ENCODE measurements at regions not wholly inside any gene's neighbourhood (a gene's known extent, or its start where the extent isn't known, plus 50 kb on each side); places are given as distances from the start of the nearest gene placed in this dataset.

GRCh38 chr1:14309984-14310383, 288.5 kb upstream of the KAZN start:
- TF ChIP-seq EZH2 (IDR thresholded peaks at IDR 0.05; ENCODE audit: low read depth) (no peak), CTCF (conservative IDR thresholded peaks at IDR 0.05) (no peak)
- Histone ChIP-seq H3K36me3 (ENCODE audit: low read depth) (no peaks in the 10 kb centered on the region), H4K20me1 (ENCODE audit: insufficient read depth) (no peaks in the 10 kb centered on the region), H3F3A (ENCODE audit: insufficient read depth, low read depth) (no peaks in the 10 kb centered on the region), H3K27ac (no peak overlapping the region), H2AFZ (no peak overlapping the region), H3K27me3 (ENCODE audit: insufficient read depth, low read depth) (no peaks in the 10 kb centered on the region), H3K4me1 (replicated peaks; ENCODE audit: insufficient read depth) (no peaks in the 10 kb centered on the region), H3K9me3 (ENCODE audit: insufficient read depth, low read depth) (no peaks in the 10 kb centered on the region), H3K9me2 (ENCODE audit: insufficient read depth) (no peaks in the 10 kb centered on the region), H3K79me2 (ENCODE audit: low read depth) (no peaks in the 10 kb centered on the region), H3K4me2 (no peak overlapping the region), H3K4me3 (no peak overlapping the region)
- intact Hi-C loops (cut with micrococcal nuclease; ENCODE audit: unreplicated experiment): no loop called here
- ChIA-PET CTCF (no interaction called here), POLR2A (ENCODE audit: unreplicated experiment) (no interaction called here)
- BruUV-seq (replicated peaks): no TSS peak
- no peak for DNase-seq

GRCh38 chr1:14310476-14310875, 288.0 kb upstream of the KAZN start:
- ChIA-PET POLR2A (ENCODE audit: unreplicated experiment) (no interaction called here), CTCF (no interaction called here)
- H3K36me3 ChIP-seq (ENCODE audit: low read depth): no peaks in the 10 kb centered on the region
- H3K27ac ChIP-seq: no peak overlapping the region
- H4K20me1 ChIP-seq (ENCODE audit: insufficient read depth): no peaks in the 10 kb centered on the region
- no peak for DNase-seq
- no peaks in the 10 kb centered on the region for H3F3A ChIP-seq (ENCODE audit: insufficient read depth, low read depth)
- TF ChIP-seq CTCF (conservative IDR thresholded peaks at IDR 0.05): no peak
- TF ChIP-seq EZH2 (IDR thresholded peaks at IDR 0.05; ENCODE audit: low read depth): no peak
- no peaks in the 10 kb centered on the region for H3K4me1 ChIP-seq (replicated peaks; ENCODE audit: insufficient read depth)
- no peaks in the 10 kb centered on the region for H3K9me2 ChIP-seq (ENCODE audit: insufficient read depth)
- no peak overlapping the region for H3K4me2 ChIP-seq
- H3K79me2 ChIP-seq (ENCODE audit: low read depth): no peaks in the 10 kb centered on the region
- no peaks in the 10 kb centered on the region for H3K9me3 ChIP-seq (ENCODE audit: insufficient read depth, low read depth)
- H3K4me3 ChIP-seq: no peak overlapping the region
- H2AFZ ChIP-seq: no peak overlapping the region
- intact Hi-C loops (cut with micrococcal nuclease; ENCODE audit: unreplicated experiment): no loop called here
- H3K27me3 ChIP-seq (ENCODE audit: insufficient read depth, low read depth): no peaks in the 10 kb centered on the region
- no TSS peak for BruUV-seq (replicated peaks)

- Histone ChIP-seq H4K20me1 (ENCODE audit: insufficient read depth) (no peaks in the 10 kb centered on the region), H3K27me3 (ENCODE audit: insufficient read depth, low read depth) (no peaks in the 10 kb centered on the region), H3K27ac (no peak overlapping the region), H3K4me1 (replicated peaks; ENCODE audit: insufficient read depth) (no peaks in the 10 kb centered on the region), H3F3A (ENCODE audit: insufficient read depth, low read depth) (no peaks in the 10 kb centered on the region), H3K36me3 (ENCODE audit: low read depth) (no peaks in the 10 kb centered on the region), H2AFZ (no peak overlapping the region), H3K9me2 (ENCODE audit: insufficient read depth) (no peaks in the 10 kb centered on the region), H3K4me2 (no peak overlapping the region), H3K79me2 (ENCODE audit: low read depth) (no peaks in the 10 kb centered on the region), H3K4me3 (no peak overlapping the region), H3K9me3 (ENCODE audit: insufficient read depth, low read depth) (no peaks in the 10 kb centered on the region)
- BruUV-seq (replicated peaks): no TSS peak
- TF ChIP-seq CTCF (conservative IDR thresholded peaks at IDR 0.05): no peak
- DNase-seq: no peak
- intact Hi-C loops (cut with micrococcal nuclease; ENCODE audit: unreplicated experiment): no loop called here
- ChIA-PET CTCF (no interaction called here), POLR2A (ENCODE audit: unreplicated experiment) (no interaction called here)
Observed at GRCh38 chr1:14313731-14314431, 284.6 kb upstream of the KAZN start.

Data from PC-9 (cell line).